Pancreas (tissue), 10 donors: ENCODE measurements at regions not wholly inside any gene's neighbourhood (a gene's known extent, or its start where the extent isn't known, plus 50 kb on each side); places are given as distances from the start of the nearest gene placed in this dataset.

ENCODE experiments used
- ATAC-seq, 4 donors: fragments of 200-7000 bp; cut with Tn5 transposase; one replicate each; pipeline versions ENCODE4 v1.8.0 to v1.9.1; 2020; ENCODE audit warnings: mild to moderate bottlenecking in 4 of 4, moderate library complexity in 4 of 4
- DNase-seq, 6 donors: peaks; one replicate each; pipeline ENCODE4 v3.0.0-alpha.2; 2020
- FAIRE-seq: peaks from 2 replicates; lab custom pipeline; 2012; peaks lifted over from hg19 to GRCh38; lab: Jason Lieb, UNC
- H3K27ac ChIP-seq, 4 donors: fragments of 200-600 bp; sonication (generic); 1 replicate in 3 of 4; 2 replicates in 1 of 4; pipeline versions ENCODE4 v1.5.0 to v1.8.0; 2020
- H3K27me3 ChIP-seq, 4 donors: fragments of 200-600 bp; one replicate each; pipeline ENCODE4 v1.8.0; 2021
- H3K36me3 ChIP-seq, 3 donors: fragments of 200-600 bp; sonication (generic) in 1 of 3; one replicate each; pipeline versions ENCODE4 v1.5.0 to v1.8.0; 2020 to 2021
- H3K4me1 ChIP-seq, 3 donors: fragments of 200-600 bp; one replicate each; pipeline ENCODE4 v1.8.0; 2021
- H3K4me3 ChIP-seq, 4 donors: fragments of 200-600 bp; sonication (generic) in 2 of 4; one replicate each; pipeline versions ENCODE4 v1.5.0 to v1.8.0; 2020 to 2021
- H3K9me3 ChIP-seq, 4 donors: fragments of 200-600 bp; one replicate each; pipeline ENCODE4 v1.8.0; 2021
- WGBS, 2 donors: extraction: QIAGEN DNeasy Blood & Tissue Kit; methylation state at CpG; one replicate each; pipeline ENCODE4 v1.1.7; 2013; 5-methylcytosine and 5-hydroxymethylcytosine counted together
- intact Hi-C, 3 donors: fragments of 100-400 bp; cut with DNase I; formaldehyde crosslinking; loops; one replicate each; pipeline versions ENCODE4 v1.11.1 to v1.14.2; 2022
- TF ChIP-seq, protein P1 (sequence below), 4 donors: fragments of 200-600 bp; sonication (generic) in 3 of 4; IDR thresholded peaks; one replicate each; pipeline versions ENCODE4 v1.5.0 to v1.8.0; 2021; ENCODE audit warnings: antibody characterized with exemption in 4 of 4
- donor health status: healthy with polysubstance abuse.
- donor health status: DM: no; HTN: no; CAD: no; lungs with moderate emphysema.
- donor health status: DM: no; HTN: no; CAD: no.
- donor health status: control.
- donor health status: control.
- donor health status: Bipolar disorder and iron deficiency.
- donor health status: DM: yes; HTN: yes; CAD: no.
- donor health status: DM: no; HTN: no; CAD: no.
- donor health status: DM: no; HTN: no; CAD: no.
- donor health status: DM: yes; HTN: yes; CAD: no.

DNA sequence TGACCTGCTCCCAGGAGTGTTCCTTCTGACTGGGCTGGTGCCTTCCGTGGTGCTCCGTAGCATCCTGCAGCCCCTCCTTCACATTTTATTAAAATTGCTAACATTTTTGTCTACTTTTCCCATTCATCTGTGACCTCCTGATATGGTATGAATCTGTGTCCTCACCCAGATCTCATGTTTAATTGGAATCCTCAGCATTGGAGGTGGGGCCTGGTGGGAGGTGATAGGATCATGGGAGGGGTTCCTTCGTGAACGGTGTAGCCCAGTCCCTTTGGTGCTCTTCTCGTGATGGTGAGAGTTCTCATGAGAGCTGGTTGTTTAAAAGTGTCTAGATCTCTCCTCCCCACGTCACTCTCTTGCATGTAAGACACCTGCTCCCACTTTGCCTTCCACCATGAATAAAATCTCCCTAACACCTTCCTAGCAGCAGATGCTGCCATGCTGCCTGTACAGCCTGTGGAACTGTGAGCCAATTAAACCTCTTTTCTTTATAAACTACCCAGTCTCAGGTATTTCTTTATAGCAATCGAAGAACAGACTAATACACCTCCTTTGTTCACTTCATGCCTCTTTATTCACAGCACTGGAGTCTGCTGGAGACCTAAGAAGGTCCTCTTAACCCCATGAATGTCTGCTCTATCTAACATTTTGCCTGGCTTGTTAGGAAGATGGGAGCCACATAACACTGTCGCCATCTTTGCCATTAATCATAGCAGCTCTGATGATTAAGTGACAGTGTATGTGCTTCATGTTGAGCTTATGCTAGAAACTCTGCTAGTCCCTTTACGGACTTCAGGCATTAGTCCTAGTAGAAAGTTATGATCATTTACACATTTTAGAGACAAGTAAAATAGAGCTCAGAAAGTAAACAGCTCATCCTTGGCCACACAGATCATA lies 377.7 kb upstream of the MAF start:
- Histone ChIP-seq H3K4me3 (no peak overlapping the region), H3K27me3 (no peaks in the 10 kb centered on the region), H3K36me3 (no peaks in the 10 kb centered on the region), H3K27ac (no peak overlapping the region), H3K9me3 (no peaks in the 10 kb centered on the region), H3K4me1 (no peaks in the 10 kb centered on the region)
- TF ChIP-seq, protein P1, sequence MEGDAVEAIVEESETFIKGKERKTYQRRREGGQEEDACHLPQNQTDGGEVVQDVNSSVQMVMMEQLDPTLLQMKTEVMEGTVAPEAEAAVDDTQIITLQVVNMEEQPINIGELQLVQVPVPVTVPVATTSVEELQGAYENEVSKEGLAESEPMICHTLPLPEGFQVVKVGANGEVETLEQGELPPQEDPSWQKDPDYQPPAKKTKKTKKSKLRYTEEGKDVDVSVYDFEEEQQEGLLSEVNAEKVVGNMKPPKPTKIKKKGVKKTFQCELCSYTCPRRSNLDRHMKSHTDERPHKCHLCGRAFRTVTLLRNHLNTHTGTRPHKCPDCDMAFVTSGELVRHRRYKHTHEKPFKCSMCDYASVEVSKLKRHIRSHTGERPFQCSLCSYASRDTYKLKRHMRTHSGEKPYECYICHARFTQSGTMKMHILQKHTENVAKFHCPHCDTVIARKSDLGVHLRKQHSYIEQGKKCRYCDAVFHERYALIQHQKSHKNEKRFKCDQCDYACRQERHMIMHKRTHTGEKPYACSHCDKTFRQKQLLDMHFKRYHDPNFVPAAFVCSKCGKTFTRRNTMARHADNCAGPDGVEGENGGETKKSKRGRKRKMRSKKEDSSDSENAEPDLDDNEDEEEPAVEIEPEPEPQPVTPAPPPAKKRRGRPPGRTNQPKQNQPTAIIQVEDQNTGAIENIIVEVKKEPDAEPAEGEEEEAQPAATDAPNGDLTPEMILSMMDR (IDR thresholded peaks at IDR 0.05) = no peak
- DNase-seq = no peak
- intact Hi-C loops = no loop called here
- no peak for FAIRE-seq
- no peak for ATAC-seq
- WGBS, 2 donors = 82 to 85% methylated on average over 9 of the region's 9 CpGs

DNA sequence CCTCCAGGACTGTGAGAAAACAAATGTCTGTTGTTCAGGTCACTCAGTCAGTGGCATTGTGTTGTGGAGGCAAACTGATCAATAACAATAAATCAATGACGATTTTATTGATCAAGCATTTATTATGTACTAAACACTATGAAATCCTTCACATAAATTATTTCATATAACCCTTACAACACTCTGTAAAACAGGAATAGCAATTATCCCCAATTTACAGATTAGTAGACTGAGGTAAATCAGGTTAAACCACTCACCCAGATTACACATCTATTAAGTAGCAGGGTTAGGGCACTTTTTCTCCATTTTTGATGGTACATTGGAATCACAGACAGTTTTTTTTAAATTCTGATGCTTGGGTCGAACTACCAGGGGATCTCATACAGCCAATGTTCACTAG lies 372.8 kb upstream of the MAF start:
- DNase-seq = no peak
- intact Hi-C loops = no loop called here
- no peaks in the 10 kb centered on the region for H3K9me3 ChIP-seq
- FAIRE-seq = no peak
- no peak overlapping the region for H3K27ac ChIP-seq
- TF ChIP-seq, protein P1 (IDR thresholded peaks at IDR 0.05) = no peak
- no peaks in the 10 kb centered on the region for H3K4me1 ChIP-seq
- no peak for ATAC-seq
- no peak overlapping the region for H3K4me3 ChIP-seq
- H3K27me3 ChIP-seq = no peaks in the 10 kb centered on the region
- 43 to 48% methylated on average over 2 of the region's 2 CpGs for WGBS, 2 donors
- H3K36me3 ChIP-seq = no peaks in the 10 kb centered on the region

DNA sequence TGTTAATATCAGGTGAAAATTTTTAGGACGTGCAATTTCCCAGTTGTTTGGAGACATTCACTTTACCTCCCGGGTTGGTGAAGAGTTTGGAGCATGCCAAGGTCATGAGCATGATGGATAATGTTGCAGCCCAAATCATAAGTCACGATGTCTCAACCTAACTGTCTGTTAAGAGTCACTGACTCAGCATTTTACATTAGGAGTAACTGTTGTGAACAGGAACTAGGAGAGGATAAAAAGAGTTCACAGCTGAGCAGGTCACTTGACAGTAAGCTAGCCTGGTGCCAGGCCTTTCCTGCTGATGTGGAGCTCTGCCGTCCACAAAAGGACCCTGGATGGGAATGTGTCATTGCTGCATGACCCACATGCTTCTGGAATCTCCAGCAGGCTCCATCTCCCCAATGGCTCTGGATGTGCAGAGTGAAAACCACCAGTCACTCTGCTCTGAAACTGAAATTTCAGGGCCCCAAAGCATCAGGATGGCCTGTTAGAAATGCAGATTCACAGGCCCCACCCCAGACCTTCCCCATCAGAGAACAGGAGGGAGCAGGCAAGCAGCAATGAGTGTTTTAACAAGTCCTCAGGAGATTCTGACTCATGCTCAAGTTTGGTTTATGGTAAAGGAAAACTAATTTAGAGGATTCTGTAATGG lies 371.6 kb upstream of the MAF start:
- H3K4me3 ChIP-seq = no peak overlapping the region
- 51 to 55% methylated on average over 4 of the region's 4 CpGs for WGBS, 2 donors
- H3K9me3 ChIP-seq = no peaks in the 10 kb centered on the region
- H3K27me3 ChIP-seq = no peaks in the 10 kb centered on the region
- H3K4me1 ChIP-seq = no peaks in the 10 kb centered on the region
- intact Hi-C loops = no loop called here
- DNase-seq = no peak
- TF ChIP-seq, protein P1 (IDR thresholded peaks at IDR 0.05) = no peak
- no peak for ATAC-seq
- no peak overlapping the region for H3K27ac ChIP-seq
- FAIRE-seq = no peak
- no peaks in the 10 kb centered on the region for H3K36me3 ChIP-seq

DNA sequence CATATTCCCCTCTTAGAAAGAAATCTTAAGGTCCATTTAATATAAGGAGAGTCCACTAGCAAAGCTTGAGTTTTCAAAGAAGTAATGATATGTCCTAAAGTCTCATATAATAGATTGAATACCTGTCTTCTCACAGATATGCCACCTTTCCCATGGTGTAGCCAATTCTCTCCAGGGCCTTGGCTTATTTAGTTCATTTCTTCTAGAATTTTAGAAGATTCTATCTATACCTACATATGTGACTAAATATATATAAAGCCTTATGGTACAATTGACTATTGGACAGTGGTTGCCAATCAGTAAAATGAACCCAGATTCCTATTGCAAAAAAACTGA lies 370.7 kb upstream of the MAF start:
- ATAC-seq (no peak), FAIRE-seq (no peak), DNase-seq (no peak)
- H3K36me3 ChIP-seq = no peaks in the 10 kb centered on the region
- no peaks in the 10 kb centered on the region for H3K9me3 ChIP-seq
- H3K27me3 ChIP-seq = no peaks in the 10 kb centered on the region
- no peaks in the 10 kb centered on the region for H3K4me1 ChIP-seq
- intact Hi-C loops = no loop called here
- H3K27ac ChIP-seq = no peak overlapping the region
- TF ChIP-seq, protein P1 (IDR thresholded peaks at IDR 0.05) = no peak
- H3K4me3 ChIP-seq = no peak overlapping the region
